GM12865 (cell line): ENCODE measurements at regions not wholly inside any gene's neighbourhood (a gene's known extent, or its start where the extent isn't known, plus 50 kb on each side); places are given as distances from the start of the nearest gene placed in this dataset.

Experiments used
- DNase-seq: peaks from one replicate; pipeline ENCODE4 v3.0.0; 2010; ENCODE audit warnings: low read depth
- H3K4me3 ChIP-seq: 2 replicates; pipeline ENCODE4 v1.5.1; 2011; ENCODE audit warnings: mild to moderate bottlenecking, low read depth, low read length, control low read depth
- TF ChIP-seq, protein P1 (sequence below): IDR thresholded peaks from 2 replicates; pipeline ENCODE4 v1.5.1; 2011; ENCODE audit warnings: low read length, control low read depth, low read depth, inconsistent platforms; ENCODE audit not compliant: insufficient read depth; ENCODE audit errors: missing control alignments

DNA sequence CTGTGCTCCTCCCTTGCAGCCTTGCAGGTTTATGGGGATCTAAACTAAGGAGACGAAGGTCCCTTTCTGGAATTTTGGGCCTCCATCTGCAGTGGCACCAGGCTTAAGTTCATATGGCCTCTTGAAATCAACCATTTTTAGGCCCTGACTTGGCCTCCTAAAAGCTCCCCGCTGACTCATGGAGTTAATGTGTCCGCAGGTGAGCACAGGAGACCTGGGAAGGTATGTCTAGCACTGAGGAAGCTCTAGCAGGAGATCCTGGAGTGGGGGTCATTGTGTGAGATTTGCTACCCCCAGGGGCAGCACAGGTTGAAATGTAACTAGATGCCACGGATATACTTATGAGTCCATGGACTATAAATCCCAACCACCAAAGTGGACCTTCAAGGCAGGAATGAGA, 95.9 kb upstream of the CELF4 start:
- no peak overlapping the region for H3K4me3 ChIP-seq
- no peak for DNase-seq
- TF ChIP-seq, protein P1, sequence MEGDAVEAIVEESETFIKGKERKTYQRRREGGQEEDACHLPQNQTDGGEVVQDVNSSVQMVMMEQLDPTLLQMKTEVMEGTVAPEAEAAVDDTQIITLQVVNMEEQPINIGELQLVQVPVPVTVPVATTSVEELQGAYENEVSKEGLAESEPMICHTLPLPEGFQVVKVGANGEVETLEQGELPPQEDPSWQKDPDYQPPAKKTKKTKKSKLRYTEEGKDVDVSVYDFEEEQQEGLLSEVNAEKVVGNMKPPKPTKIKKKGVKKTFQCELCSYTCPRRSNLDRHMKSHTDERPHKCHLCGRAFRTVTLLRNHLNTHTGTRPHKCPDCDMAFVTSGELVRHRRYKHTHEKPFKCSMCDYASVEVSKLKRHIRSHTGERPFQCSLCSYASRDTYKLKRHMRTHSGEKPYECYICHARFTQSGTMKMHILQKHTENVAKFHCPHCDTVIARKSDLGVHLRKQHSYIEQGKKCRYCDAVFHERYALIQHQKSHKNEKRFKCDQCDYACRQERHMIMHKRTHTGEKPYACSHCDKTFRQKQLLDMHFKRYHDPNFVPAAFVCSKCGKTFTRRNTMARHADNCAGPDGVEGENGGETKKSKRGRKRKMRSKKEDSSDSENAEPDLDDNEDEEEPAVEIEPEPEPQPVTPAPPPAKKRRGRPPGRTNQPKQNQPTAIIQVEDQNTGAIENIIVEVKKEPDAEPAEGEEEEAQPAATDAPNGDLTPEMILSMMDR, result no peak

DNA sequence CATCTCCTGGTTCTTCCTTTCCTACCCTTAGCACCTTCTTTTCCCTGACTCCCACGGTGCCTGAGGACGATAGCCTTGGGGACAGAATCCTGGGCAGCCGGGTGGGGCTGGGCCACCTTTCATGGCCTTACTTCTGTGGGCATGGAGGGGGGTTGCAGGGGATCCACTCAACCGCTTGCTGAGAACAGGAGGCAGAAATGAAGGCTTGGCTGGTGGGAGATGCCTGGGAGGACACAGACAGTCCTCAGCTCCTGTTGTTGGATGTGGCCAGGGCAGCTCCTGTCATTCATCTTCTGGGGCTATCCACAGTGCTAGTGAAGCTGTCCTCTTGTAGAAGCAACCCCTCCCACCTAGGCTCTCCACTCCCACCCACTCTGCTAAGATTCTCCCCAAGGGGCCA, 95.5 kb upstream of the CELF4 start:
- TF ChIP-seq, protein P1, result no peak
- H3K4me3 ChIP-seq, result no peak overlapping the region
- no peak for DNase-seq

DNA sequence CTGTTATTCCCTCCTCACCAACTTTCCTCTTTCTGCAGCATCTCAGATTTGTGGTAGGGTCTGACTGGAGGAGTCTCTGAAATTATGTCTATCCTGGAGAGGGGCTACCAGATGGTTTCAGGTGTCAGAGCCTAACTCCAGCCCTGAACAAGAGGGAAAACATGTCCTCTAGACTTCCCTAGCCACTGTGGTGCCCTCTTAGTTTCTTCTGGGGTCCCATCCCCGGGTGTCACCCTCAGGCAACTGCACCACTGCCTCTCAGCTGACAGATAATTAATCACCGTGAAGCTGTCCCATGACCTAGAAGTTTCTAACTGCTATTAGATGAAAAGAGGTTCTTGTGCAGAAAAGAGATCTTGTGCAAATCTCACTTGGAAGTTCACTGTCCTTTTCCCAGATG, 95.1 kb upstream of the CELF4 start:
- DNase-seq, result no peak
- H3K4me3 ChIP-seq, result no peak overlapping the region
- TF ChIP-seq, protein P1, result no peak

DNA sequence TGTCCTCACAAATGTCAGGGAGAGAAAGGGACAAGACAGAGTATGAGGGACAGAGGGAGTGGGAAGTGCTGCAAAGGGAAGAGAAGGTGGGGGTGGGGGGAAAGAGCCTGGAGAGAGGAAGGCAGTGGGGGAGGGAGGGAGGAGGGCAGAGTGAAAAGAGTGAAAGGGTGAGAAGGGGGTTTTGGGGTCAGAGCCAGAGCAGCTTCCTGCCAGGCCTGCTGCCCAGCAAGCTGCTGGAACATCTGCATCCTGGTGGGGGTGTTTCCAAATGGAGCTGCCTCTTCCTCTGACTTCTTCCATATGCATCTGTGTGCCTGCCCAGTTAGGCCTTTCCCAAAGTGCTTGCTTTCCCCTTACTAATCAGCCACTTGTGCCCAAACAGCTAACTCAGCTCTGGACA, 94.3 kb upstream of the CELF4 start:
- H3K4me3 ChIP-seq, result no peak overlapping the region
- TF ChIP-seq, protein P1, result no peak
- no peak for DNase-seq

DNA sequence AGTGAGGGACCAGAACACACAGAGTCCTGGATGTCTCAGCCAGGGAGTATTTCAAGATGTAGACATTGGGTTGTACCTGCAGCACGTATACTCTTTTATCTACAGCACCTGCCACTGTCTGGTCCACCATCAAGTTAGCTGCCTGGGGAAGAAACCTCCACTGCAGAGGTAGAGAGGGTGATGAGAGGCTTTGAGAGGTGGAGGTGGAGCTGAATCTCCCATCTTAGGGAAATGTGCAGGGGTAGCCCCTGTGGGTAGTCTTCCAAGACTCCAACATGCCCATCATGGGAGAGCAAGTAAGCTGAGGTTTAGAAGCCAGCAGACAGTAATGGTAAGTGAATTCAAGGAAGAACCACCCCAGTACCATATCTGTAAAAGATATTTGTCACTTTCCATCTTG, 93.3 kb upstream of the CELF4 start:
- DNase-seq, result no peak
- TF ChIP-seq, protein P1, result no peak
- no peak overlapping the region for H3K4me3 ChIP-seq

DNA sequence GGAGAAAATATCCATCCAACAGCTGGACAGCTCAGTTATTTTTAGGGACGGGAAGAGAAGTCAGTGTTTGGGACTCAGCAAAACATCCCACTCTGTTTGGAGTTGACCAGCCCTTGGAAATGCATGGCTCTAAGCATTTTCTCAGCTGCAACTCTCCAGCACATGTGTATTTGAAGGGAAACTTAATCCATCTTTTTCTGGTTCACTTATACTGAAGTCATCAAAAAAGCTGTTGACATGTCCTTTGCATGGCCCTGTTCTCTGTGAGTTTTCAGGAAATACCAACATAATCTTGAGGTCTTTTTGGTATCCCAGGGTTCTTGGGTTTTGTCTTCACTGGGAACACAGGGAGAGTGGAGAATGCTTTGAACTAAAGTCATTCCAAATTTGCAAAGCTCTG, 91.9 kb upstream of the CELF4 start:
- H3K4me3 ChIP-seq, result no peak overlapping the region
- no peak for DNase-seq
- TF ChIP-seq, protein P1, result no peak

DNA sequence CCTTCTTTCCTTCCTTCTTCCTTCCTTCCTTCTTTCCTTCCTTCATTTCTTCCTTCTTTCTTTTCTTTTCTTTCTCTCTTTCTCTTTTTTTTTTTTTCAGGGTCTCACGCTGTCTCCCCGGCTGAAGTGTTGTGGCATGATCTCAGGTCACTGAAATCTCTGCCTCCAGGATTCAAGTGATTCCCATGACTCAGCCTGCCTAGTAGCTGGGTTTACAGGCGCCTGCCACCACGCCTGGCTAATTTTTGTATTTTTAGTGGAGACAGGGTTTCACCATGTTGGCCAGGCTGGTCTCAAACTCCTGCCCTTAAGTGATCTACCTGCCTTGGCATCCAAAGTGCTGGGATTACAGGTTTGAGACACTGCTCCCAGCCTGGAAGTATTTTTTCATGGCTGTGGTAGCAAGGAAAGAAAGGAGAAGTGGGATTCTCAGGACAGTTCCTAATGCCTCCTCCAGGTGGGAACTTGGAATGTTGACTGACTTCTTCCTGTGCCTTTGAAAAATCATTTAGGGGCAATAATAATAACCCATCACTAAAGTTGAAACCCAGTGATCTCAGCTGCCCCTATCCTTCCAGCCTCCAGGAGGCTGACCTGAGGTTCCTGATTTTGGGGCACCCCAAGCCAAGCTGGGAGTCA, 89.3 kb upstream of the CELF4 start:
- H3K4me3 ChIP-seq, result no peak overlapping the region
- TF ChIP-seq, protein P1, result no peak
- DNase-seq, result no peak
